KMS-11 (cell line): ENCODE measurements at regions not wholly inside any gene's neighbourhood (a gene's known extent, or its start where the extent isn't known, plus 50 kb on each side); places are given as distances from the start of the nearest gene placed in this dataset.

ENCODE experiments used
- H2AFZ ChIP-seq: fragments of 200-600 bp; sonication (generic); 2 replicates; pipeline ENCODE4 v1.6.1; 2016; ENCODE audit warnings: antibody characterized with exemption, mixed run types, low read depth
- H3K27ac ChIP-seq: fragments of 200-600 bp; sonication (generic); 2 replicates; pipeline ENCODE4 v1.6.1; 2016; ENCODE audit warnings: mild to moderate bottlenecking, mixed run types
- H3K27me3 ChIP-seq: fragments of 200-600 bp; sonication (generic); 2 replicates; pipeline ENCODE4 v1.6.1; 2017; ENCODE audit warnings: mild to moderate bottlenecking, low read depth, mixed run types, moderate library complexity; ENCODE audit not compliant: insufficient read depth
- H3K36me3 ChIP-seq: fragments of 200-600 bp; sonication (generic); 2 replicates; pipeline ENCODE4 v1.6.1; 2017; ENCODE audit warnings: mild to moderate bottlenecking, mixed run types; ENCODE audit not compliant: insufficient read depth
- H3K4me1 ChIP-seq: fragments of 200-600 bp; sonication (generic); 2 replicates; pipeline ENCODE4 v1.6.1; 2016; ENCODE audit warnings: mild to moderate bottlenecking, low read depth, mixed run types; ENCODE audit not compliant: poor library complexity, severe bottlenecking
- H3K4me2 ChIP-seq: fragments of 200-600 bp; sonication (generic); 2 replicates; pipeline ENCODE4 v1.7.0; 2016; ENCODE audit warnings: mild to moderate bottlenecking, mixed run types
- H3K4me3 ChIP-seq: fragments of 200-600 bp; sonication (generic); IDR thresholded peaks from 2 replicates; pipeline ENCODE4 v1.6.1; 2017; ENCODE audit warnings: low read depth, low read length, mixed read lengths; ENCODE audit not compliant: insufficient read depth
- H3K79me2 ChIP-seq: fragments of 200-600 bp; sonication (generic); 2 replicates; pipeline ENCODE4 v1.6.1; 2016; ENCODE audit warnings: low read depth, mixed run types; ENCODE audit not compliant: insufficient read depth
- H3K9ac ChIP-seq: fragments of 200-600 bp; sonication (generic); 2 replicates; pipeline ENCODE4 v1.6.1; 2016; ENCODE audit warnings: mild to moderate bottlenecking, mixed run types
- H4K20me1 ChIP-seq: fragments of 200-600 bp; sonication (generic); 2 replicates; pipeline ENCODE4 v1.6.1; 2016; ENCODE audit warnings: mild to moderate bottlenecking, mixed run types; ENCODE audit not compliant: insufficient read depth
- CTCF ChIP-seq: fragments of 200-600 bp; sonication (generic); conservative IDR thresholded peaks from 2 replicates; pipeline ENCODE4 v1.6.1; 2017; ENCODE audit warnings: low read depth, mild to moderate bottlenecking, antibody characterized with exemption, low read length, moderate library complexity, mixed read lengths

- no peaks in the 10 kb centered on the region for H3K79me2 ChIP-seq
- no peak overlapping the region for H2AFZ ChIP-seq
- no peaks in the 10 kb centered on the region for H3K27me3 ChIP-seq
- H3K4me1 ChIP-seq, result no peaks in the 10 kb centered on the region
- no peak overlapping the region for H3K27ac ChIP-seq
- no peak overlapping the region for H3K4me2 ChIP-seq
- no peaks in the 10 kb centered on the region for H3K36me3 ChIP-seq
- no peak overlapping the region for H3K9ac ChIP-seq
- H4K20me1 ChIP-seq, result no peaks in the 10 kb centered on the region
- no peak overlapping the region for H3K4me3 ChIP-seq
- no peak for TF ChIP-seq CTCF
Observed at GRCh38 chr12:23335593-23335992, 613.9 kb downstream of the SOX5 start.

- Histone ChIP-seq H3K36me3 (no peaks in the 10 kb centered on the region), H3K4me2 (no peak overlapping the region), H3K9ac (no peak overlapping the region), H3K79me2 (no peaks in the 10 kb centered on the region), H3K4me1 (no peaks in the 10 kb centered on the region), H2AFZ (no peak overlapping the region), H3K27ac (no peak overlapping the region), H4K20me1 (no peaks in the 10 kb centered on the region), H3K27me3 (no peaks in the 10 kb centered on the region), H3K4me3 (no peak overlapping the region)
- no peak for TF ChIP-seq CTCF
Observed at GRCh38 chr12:23337213-23337612, 612.3 kb downstream of the SOX5 start.

- no peaks in the 10 kb centered on the region for H3K4me1 ChIP-seq
Observed at GRCh38 chr12:23340351-23340750, 609.1 kb downstream of the SOX5 start.

GRCh38 chr12:23342407-23342806 is 607.1 kb downstream of the SOX5 start:
- H3K27ac ChIP-seq, result no peak overlapping the region
- H3K4me3 ChIP-seq, result no peak overlapping the region
- no peak overlapping the region for H3K4me2 ChIP-seq
- H3K9ac ChIP-seq, result no peak overlapping the region
- TF ChIP-seq CTCF, result no peak
- no peak overlapping the region for H2AFZ ChIP-seq
- no peaks in the 10 kb centered on the region for H3K27me3 ChIP-seq
- no peaks in the 10 kb centered on the region for H3K4me1 ChIP-seq
- H3K36me3 ChIP-seq, result no peaks in the 10 kb centered on the region
- H3K79me2 ChIP-seq, result no peaks in the 10 kb centered on the region
- H4K20me1 ChIP-seq, result no peaks in the 10 kb centered on the region

More at GRCh38 chr12:23340351-23340750, 609.1 kb downstream of the SOX5 start:
- no peak for TF ChIP-seq CTCF
- no peak overlapping the region for H3K4me3 ChIP-seq
- no peak overlapping the region for H3K9ac ChIP-seq
- no peaks in the 10 kb centered on the region for H3K79me2 ChIP-seq
- H3K27me3 ChIP-seq, result no peaks in the 10 kb centered on the region
- H4K20me1 ChIP-seq, result no peaks in the 10 kb centered on the region
- H3K27ac ChIP-seq, result no peak overlapping the region
- H3K36me3 ChIP-seq, result no peaks in the 10 kb centered on the region
- H2AFZ ChIP-seq, result no peak overlapping the region
- H3K4me2 ChIP-seq, result no peak overlapping the region

- H3K27ac ChIP-seq, result no peak overlapping the region
- no peaks in the 10 kb centered on the region for H3K79me2 ChIP-seq
- H3K9ac ChIP-seq, result no peak overlapping the region
- H3K4me3 ChIP-seq, result no peak overlapping the region
- H3K27me3 ChIP-seq, result no peaks in the 10 kb centered on the region
- no peaks in the 10 kb centered on the region for H3K36me3 ChIP-seq
- H3K4me2 ChIP-seq, result no peak overlapping the region
- no peak for TF ChIP-seq CTCF
- no peak overlapping the region for H2AFZ ChIP-seq
- H4K20me1 ChIP-seq, result no peaks in the 10 kb centered on the region
- no peaks in the 10 kb centered on the region for H3K4me1 ChIP-seq
Observed at GRCh38 chr12:23349564-23349963, 599.9 kb downstream of the SOX5 start.
